AML-193 (cell line): ENCODE measurements at regions not wholly inside any gene's neighbourhood (a gene's known extent, or its start where the extent isn't known, plus 50 kb on each side); places are given as distances from the start of the nearest gene placed in this dataset.

Experiments used
- DNase-seq, 2 experiments: peaks; one replicate each; lab custom pipeline; 2025; lab: John Stamatoyannopoulos, UW

GRCh38 chr6:40265615-40266014, 321.5 kb downstream of the LRFN2 start:
- no peak for DNase-seq

- no peak for DNase-seq
These were observed 323.2 kb downstream of the LRFN2 start for GRCh38 chr6:40263970-40264369.

DNA sequence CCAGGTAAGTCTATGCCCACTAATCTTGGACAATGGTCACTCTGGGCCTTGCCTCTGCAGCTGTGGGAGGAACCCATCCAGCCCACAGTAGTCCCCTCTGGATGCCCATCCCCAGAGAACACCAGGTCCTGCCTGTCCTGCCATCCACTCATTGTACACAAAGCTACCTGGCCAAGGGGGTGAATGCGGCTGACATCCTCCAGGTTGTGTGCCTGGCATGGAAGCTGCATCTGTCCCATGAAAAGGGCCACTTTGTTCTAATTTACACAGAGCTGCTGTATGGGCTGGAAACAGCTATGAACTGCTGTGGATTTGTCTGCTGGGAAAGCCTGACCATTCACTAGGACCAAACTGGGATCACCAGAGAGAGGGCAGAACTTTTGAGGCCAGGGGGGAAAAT, 324.8 kb downstream of the LRFN2 start:
- no peak for DNase-seq

DNA sequence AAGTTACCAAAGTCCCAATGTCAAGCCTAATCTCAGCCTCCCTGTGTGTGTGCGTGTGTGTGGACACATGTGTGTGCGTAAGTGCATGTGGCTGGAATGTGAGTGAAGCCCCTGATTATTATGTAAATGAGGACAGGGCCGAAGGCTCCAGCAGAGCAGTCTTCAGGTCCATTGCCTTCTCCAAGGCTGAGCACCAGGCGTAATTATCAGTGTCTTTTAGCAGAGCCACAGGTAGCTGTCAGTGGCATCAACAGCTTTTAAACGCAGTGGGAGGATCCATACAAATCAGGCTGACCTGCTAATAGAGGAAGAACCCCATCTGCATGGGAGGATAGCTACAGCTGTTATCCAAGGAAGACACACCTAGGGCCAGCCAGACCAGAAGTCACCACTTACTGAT, 324.3 kb upstream of the MOCS1 start:
- no peak for DNase-seq

DNA sequence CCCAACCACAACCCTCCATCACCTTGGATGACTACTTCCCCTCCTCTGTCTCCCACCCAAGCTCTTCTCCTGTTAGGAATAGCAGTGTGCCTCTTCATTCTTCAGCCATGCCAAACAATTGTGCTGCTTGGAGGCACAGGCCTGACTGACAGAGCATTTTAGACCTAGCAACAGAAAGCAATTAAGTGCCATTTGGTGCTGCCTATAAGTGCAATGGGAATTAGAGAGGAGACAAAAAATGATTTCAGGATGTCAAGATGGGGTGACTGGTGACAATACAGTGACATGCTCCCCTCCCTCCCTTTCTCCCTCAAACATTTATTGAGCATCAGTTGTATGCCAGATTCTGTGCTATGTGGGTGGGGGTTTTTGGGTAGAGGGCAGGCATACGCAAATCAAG, 322.6 kb upstream of the MOCS1 start:
- no peak for DNase-seq

- DNase-seq, result no peak
These were observed 322.0 kb upstream of the MOCS1 start for GRCh38 chr6:40256224-40256623.

DNA sequence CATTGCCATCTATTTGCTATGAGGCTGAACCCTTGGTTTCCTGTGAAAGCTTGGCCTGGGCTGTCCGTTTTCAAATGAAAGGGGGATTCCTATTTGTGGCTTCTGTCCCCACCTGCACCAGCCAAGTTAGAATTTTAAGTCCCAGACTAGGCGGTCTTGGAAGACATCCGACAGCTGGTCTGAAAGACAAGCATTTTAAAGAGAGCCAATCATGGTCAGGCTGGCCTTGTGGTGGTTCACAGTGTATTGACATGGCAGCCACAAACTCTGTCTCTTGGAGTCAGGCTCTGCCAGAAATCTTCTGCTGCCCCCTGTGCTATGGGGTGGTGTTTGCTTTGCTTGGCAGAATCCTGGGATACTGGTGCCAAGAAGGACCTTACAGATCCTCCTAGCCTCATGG, 319.2 kb upstream of the MOCS1 start:
- DNase-seq, result no peak

DNA sequence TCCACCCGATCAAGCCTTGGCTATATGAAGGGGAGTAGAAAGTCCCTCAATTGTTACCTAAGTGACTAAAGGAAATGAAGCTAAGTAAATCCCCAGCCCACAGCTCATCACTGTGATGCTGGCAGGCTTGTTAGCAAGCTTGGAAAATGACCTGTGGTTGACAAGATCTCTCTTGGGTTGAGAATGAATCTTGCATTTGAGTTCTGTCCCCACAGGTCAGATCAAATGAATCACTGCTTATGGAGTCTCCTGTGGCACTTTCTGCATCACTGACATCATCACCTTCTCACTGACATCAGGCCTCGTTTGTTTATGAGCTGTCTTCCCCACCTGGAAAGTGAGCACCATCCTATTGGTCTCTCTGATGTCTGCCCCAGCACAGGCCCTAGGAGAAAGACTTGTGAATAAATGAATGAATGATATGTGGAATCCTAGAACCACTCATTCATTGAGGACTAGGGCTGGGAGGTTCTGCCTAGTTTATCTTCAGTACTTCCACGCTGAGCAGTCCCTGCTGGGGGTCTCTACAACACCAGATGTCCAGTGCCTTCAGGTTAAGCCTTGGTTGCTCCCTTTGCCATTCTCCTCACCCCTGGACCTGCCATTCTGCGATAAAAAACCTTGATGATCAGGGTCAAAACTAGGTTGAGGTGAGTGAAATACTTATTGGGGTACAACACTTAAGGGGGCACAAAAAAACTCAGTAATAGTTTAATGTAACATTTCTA, 318.4 kb upstream of the MOCS1 start:
- no peak for DNase-seq

DNA sequence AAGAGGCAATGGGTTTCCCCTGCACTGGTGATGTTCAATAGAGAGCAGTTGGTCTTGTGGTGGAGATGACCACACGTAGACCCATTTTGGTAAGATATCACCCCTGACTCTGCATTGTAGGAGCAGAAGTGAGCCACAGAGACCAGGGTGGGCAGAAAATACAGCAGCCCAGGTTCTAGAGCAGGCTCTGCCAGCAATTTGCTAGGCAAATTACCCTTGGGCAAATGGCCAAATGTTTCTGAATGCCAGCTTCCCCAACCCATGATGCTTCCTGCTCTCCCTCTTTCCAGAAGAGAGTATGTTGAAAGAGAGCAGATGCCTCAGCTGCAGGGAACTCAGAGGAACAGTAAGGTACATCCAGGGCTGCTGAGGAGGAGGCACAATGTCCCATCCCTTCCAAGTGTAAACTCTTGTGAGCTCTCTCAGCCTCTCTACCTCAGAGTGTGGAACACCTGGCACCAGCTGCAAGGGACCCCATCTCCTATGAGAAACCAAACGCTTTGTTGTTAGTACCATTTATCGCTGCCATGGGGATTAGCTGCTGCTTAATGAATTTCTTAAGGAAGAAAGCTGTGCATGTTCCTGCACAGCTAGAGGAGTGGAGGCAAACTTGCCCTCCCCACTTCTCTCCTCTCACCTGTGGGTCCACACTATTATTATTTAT, 317.5 kb upstream of the MOCS1 start:
- no peak for DNase-seq

DNA sequence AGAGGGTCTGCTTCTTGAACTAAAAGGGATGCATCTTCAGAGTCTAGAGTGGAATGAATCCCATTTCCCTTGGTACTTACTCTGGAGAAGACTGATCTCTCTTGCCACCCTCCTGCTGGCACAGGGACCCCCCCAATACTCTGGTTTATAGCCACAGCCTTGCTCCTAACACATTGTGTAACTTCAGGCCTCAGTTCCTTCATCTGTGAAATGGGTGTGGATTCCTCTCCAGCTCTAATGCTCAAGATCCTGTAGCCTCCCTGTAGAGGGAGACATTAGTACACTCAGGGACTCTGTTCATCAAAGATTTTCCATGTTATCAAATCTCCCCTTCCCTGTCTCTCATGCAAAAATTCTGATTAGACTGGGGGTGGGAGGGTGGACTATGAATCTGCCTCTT, 315.7 kb upstream of the MOCS1 start:
- DNase-seq, result no peak

DNA sequence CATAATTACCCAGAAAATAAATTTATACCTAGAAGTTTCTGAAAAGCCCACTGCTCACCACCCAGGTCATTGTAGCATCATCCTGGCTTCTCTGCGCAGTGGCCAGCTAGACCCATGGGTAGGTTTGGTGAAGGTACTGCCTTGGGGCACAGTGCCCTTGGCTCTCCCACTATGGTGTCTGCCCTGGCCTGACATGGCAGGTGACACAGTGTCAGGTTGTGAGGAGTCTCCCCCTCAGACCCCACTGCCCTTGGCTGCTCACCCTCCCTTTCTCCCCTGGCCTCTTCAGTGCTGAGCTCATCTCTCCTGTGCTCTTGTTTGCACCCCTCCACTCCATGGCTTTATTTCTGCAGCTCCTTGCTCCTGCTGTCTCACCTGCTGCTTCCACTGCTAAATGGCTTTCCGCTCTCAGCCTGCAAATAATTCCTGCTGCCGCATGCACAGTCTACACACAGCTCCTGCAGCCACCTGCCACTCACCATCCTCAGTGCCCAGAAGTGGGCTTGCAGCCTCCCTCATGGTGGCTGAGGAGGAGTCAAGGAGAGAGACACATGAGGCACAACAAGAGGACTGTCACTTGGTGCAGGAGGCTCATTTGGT, 313.4 kb upstream of the MOCS1 start:
- DNase-seq, result no peak

DNA sequence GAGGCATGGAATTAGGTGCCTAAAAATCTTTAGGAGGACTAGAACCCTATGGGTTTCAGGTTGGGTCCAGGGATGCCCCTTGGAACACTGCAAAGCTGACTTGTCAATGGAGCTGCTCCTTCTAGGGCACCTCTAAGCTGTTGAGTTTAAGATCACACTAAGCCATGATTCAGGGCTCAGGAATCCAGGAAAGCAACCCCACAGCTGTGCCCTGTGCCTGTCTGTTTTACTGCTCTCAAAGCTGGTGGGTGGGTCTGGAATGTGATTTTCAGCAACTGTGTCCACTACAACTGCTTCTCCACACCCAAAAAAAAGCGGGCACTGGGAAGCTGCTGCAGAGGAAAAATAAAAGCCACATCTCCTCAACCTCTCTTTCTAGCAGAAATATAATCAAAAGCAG, 310.4 kb upstream of the MOCS1 start:
- no peak for DNase-seq

DNA sequence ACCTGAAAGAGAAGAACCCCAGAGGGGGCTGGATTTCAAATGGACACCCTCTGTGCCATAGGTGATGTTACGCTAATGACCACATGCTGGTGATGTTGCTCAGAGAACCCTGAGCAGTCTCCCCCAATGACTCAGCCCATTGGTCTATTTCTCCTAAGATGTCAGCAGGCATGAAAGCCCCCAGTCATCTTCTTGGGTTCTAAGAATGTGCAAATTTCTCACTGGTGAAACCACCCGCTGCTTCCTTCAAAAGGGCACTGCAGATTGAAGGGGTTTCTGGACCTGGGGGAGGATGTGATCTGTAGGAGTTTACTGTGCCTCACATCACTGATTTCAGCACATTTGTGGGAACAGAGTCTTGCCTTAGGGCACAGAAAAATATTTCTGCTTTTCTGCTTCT, 298.4 kb upstream of the MOCS1 start:
- DNase-seq, result no peak

DNA sequence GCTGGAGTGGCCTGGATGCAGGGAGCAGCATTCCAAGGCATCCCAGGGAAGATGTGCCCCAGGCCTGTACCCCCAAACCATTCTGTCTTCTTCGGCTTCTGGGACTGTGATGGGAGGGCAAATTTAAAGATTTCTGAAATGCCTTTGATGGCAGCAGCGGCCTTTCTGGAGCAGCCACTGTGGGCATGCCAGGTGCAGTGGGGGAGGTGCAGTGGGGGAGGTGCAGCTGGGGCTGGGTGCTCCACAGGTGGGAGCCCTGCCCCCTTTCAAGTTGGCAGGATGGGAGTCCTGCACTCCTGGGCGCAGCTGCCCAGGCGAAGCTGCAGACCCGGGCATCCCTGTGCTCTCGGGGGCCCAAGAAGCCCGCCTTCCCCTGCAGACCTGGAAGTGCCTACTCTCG, 293.5 kb upstream of the MOCS1 start:
- no peak for DNase-seq

DNA sequence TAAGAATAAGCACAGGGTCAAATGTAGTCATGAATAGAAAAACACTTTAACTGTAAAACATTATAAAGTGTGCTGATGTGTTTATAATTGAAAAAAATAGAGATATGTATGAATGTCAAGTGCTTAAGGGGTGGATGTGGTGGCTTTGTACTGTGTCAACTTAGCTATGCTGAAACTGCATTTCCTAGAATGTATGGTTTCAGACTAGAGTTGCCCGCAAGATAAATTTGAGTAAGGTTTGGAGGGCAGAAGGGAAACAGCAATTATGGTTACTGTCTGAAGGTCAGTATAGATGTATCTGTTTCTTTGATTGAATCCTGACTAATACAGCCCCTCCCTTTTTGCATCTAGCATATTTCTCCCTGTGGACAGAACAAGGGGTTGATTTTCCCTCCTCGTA, 288.1 kb upstream of the MOCS1 start:
- no peak for DNase-seq

DNA sequence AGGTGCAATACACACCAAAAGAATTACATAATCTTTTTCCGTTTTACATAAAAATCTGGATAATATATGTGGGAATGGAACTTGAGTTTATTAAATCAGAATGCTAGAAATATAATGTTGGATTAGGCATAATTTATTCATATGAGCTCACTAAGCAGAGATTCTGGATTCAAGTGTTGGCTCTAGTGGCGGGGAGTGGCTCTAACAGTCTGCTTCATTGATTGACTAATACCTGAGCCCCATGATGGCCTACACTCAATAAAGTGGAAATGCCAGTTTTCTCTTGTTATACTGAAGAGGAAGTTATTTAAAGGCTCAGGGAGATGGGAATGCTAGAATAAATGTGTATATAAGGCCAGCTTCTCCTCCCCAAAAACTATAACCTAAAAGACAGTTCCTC, 285.5 kb upstream of the MOCS1 start:
- no peak for DNase-seq

DNA sequence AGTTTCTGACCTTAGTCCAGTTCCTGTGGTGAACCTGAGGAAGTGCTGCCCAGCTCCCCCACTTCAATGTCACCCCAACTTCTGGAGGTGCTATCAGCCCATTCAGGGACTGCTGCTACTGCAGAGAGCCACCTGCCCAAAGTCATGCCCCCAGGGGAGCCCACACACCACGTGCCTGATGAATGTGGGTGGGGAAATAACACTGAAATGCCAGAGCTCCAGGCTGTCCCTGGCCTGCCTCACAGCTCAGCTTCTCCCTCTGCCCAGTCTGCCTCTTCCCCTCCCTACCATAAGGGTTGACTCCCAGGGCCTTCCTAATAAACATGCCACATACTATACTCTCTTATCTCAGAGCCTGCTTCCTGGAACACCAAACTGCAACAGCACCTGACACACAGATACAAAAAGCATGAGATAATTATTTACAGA, 276.4 kb upstream of the MOCS1 start:
- DNase-seq, result no peak

- DNase-seq, result no peak
These were observed 271.5 kb upstream of the MOCS1 start for GRCh38 chr6:40205801-40206200.

- DNase-seq, result no peak
These were observed 270.7 kb upstream of the MOCS1 start for GRCh38 chr6:40205004-40205403.

DNA sequence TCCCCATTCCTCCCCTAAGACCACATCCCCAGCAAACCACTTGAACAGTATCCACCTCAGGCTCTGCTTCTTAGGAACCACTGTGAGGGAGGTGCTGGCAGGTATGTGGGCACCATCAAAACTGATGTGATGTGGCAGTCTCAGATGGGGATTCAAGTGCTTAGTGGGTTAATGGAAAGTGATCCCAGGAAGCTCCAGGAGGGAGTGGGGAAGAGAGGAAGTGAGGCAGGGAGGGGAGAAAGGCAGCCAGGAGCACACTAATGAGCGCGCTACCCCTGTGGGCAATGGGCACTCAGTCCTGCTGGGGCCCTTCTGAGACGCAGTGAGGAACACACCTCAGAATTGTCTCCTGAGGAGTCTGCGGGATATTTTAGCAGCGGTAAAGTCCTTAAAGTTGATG, 263.1 kb upstream of the MOCS1 start:
- no peak for DNase-seq

DNA sequence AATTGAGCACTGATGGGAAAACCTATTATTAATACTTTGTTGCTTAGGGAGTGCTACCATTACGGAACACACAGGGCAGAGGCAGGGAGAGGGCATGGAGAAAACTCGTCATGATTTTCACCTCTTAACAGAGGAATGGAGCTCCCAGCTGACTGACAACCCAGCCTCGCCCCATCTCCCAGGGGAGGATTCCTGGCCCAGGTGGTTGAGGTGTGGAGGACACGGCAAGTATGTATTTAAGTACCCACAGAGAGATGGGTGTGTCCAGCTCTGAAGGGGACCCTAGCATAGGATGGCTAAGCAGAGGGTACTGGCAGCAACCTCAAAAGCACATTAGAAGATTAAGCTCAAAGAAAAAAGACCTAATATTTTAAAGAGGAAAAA, 261.9 kb upstream of the MOCS1 start:
- DNase-seq, result no peak

DNA sequence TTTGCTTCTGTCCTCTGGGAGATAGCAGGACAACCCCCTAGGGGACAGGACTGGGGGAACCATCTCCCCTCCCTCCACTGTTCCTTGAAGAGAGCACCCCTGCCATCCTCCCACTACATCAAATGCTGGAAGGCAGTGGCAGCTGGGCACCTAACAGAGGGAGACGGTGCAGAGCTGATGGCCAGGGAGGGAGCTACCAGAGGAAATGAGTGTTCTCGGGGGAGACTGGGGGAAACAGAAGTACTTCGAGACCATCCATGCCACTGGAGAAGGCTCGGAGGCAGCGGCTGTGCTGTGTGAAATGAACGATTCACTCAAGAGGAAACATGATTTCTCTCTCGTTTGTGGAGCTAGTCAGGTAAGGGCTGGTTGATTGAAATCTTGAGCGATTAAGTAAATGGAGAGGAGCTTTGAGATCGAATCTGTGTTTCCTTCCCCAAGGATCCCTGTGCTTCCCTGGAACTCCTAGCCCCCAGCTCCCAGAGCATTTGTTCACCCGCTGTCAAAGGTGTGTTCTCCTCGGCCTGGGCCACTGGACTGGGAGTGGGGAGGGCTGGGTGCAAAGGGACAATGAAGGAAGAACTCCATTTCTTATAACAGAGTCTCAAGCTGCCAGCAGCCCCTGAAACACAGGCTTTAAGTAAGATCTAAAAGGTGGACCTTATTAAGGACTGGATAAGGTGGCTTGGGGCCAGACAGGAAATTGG, 261.3 kb upstream of the MOCS1 start:
- no peak for DNase-seq
